Neural crest cell (in vitro differentiated cells): ENCODE measurements at regions not wholly inside any gene's neighbourhood (a gene's known extent, or its start where the extent isn't known, plus 50 kb on each side); places are given as distances from the start of the nearest gene placed in this dataset.

ENCODE experiments used
- DNase-seq: peaks from one replicate; pipeline ENCODE4 v3.0.0; 2021; ENCODE audit warnings: low read depth, mixed read lengths, low spot score
- H3K27ac Mint-ChIP-seq: one replicate; pipeline ENCODE4 v1.8.0; 2021; ENCODE audit warnings: mild to moderate bottlenecking, mixed read lengths; ENCODE audit not compliant: unreplicated experiment
- H3K27me3 Mint-ChIP-seq: 2 replicates; pipeline ENCODE4 v1.8.0; 2021; ENCODE audit warnings: low read depth, mild to moderate bottlenecking, mixed read lengths
- H3K36me3 Mint-ChIP-seq: 2 replicates; pipeline ENCODE4 v1.8.0; 2021; ENCODE audit warnings: low read depth, mild to moderate bottlenecking, mixed read lengths
- H3K4me1 Mint-ChIP-seq: 2 replicates; pipeline ENCODE4 v1.8.0; 2021; ENCODE audit warnings: mixed read lengths
- H3K4me3 Mint-ChIP-seq: one replicate; pipeline ENCODE4 v1.8.0; 2021; ENCODE audit warnings: mild to moderate bottlenecking, mixed read lengths
- H3K9me3 Mint-ChIP-seq: 2 replicates; pipeline ENCODE4 v1.8.0; 2021; ENCODE audit warnings: mixed read lengths
- TF ChIP-seq, protein P1 (sequence below): fragments of 200-600 bp; sonication (generic); conservative IDR thresholded peaks from 2 replicates; pipeline ENCODE4 v1.5.0; 2021; ENCODE audit warnings: antibody characterized with exemption, mild to moderate bottlenecking

DNA sequence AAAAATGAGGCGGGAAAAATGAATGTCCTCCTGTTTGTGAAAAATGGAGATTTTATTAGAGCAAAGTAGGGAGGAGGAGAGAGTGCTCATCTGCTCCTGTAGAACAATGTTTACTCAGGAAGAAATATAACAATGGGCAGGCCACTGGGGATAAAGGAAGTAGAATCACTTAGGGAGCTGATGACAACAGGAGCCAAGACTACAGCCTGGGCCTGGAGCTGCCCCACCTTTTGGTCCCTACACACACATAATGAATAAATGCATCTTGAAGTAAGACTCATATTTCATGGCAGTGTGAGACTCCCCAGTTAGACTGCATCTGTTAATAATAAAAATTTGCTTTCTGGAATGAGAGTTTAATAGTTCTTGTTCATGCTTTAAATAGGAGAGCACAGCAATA lies 1939.8 kb downstream of the EFNA5 start:
- DNase-seq: no peak
- H3K4me1 Mint-ChIP-seq: no peaks in the 10 kb centered on the region
- no peaks in the 10 kb centered on the region for H3K36me3 Mint-ChIP-seq
- H3K9me3 Mint-ChIP-seq: peaks cover 2% of the 10 kb centered on the region
- no peak overlapping the region for H3K27ac Mint-ChIP-seq
- TF ChIP-seq, protein P1, sequence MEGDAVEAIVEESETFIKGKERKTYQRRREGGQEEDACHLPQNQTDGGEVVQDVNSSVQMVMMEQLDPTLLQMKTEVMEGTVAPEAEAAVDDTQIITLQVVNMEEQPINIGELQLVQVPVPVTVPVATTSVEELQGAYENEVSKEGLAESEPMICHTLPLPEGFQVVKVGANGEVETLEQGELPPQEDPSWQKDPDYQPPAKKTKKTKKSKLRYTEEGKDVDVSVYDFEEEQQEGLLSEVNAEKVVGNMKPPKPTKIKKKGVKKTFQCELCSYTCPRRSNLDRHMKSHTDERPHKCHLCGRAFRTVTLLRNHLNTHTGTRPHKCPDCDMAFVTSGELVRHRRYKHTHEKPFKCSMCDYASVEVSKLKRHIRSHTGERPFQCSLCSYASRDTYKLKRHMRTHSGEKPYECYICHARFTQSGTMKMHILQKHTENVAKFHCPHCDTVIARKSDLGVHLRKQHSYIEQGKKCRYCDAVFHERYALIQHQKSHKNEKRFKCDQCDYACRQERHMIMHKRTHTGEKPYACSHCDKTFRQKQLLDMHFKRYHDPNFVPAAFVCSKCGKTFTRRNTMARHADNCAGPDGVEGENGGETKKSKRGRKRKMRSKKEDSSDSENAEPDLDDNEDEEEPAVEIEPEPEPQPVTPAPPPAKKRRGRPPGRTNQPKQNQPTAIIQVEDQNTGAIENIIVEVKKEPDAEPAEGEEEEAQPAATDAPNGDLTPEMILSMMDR: no peak
- H3K27me3 Mint-ChIP-seq: no peaks in the 10 kb centered on the region
- H3K4me3 Mint-ChIP-seq: no peak overlapping the region

DNA sequence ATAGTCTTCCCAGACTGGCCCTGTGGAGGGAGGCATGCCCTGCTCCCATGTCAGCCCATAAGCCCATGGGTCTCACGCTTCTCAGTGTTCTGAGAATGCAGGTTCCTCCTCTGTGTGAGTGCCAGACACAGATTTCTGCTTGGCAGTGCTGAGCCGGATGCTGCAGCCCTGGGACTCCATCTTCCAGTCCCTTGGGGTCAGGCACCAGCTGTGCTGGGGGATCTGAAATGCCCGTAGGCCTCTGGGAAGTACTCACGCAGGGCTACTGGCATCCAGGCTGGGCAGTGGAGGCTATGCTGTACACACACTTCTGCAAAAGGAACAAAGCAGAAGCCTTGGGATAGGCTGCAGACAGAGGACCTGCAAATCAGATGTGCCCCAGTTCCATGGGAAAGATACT lies 1944.6 kb downstream of the EFNA5 start:
- Mint-ChIP-seq H3K27me3 (no peaks in the 10 kb centered on the region), H3K27ac (no peak overlapping the region), H3K9me3 (peaks cover 18% of the 10 kb centered on the region), H3K36me3 (no peaks in the 10 kb centered on the region), H3K4me1 (no peaks in the 10 kb centered on the region), H3K4me3 (no peak overlapping the region)
- DNase-seq: no peak
- TF ChIP-seq, protein P1: no peak

DNA sequence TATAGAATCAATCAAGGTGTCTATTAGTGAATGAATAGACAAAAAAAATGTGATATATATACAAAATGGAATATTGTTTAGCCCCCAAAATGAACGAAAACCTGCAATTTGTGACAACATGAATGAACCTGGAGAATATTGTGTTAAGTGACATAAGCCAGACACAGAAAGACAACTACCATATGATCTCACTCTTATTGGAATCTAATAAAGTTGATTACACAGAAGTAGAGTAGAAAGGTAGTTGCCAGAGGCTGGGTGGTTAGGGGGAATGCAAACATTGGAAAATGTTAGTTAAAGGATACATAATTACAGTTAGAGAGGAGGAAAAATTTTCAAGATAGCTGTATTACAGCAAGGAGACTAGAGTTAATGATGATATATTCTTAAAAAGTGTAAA lies 1962.3 kb downstream of the EFNA5 start:
- Mint-ChIP-seq H3K4me3 (no peak overlapping the region), H3K36me3 (peaks cover 5% of the 10 kb centered on the region), H3K9me3 (peaks cover 12% of the 10 kb centered on the region), H3K27ac (no peak overlapping the region), H3K27me3 (no peaks in the 10 kb centered on the region), H3K4me1 (no peaks in the 10 kb centered on the region)
- TF ChIP-seq, protein P1: no peak
- DNase-seq: no peak

DNA sequence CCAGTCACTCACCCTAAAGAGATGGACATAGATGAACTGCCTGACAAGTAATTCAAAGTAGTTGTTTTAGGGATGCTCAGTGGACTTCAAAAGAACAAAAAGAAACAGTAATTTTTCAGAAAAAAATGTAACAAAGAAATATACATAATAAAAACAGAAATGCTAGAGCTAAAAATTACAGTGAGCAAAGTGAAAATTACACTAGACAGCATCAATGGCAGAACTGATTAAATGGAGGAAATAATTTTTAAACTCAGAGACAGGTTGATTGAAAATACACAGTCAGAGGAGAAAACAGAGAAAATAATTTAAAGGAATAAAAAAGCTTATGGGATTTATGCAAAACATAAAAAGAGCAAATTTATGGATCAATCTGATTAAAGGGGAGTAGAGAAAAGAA lies 1968.4 kb downstream of the EFNA5 start:
- DNase-seq: no peak
- no peak overlapping the region for H3K4me3 Mint-ChIP-seq
- TF ChIP-seq, protein P1: no peak
- no peak overlapping the region for H3K27ac Mint-ChIP-seq
- H3K9me3 Mint-ChIP-seq: peaks cover 18% of the 10 kb centered on the region
- H3K4me1 Mint-ChIP-seq: no peaks in the 10 kb centered on the region
- H3K36me3 Mint-ChIP-seq: peaks cover 10% of the 10 kb centered on the region
- no peaks in the 10 kb centered on the region for H3K27me3 Mint-ChIP-seq

GRCh38 chr5:105696440-105696839 lies 1974.3 kb downstream of the EFNA5 start:
- Mint-ChIP-seq H3K9me3 (peaks cover 9% of the 10 kb centered on the region), H3K4me1 (no peaks in the 10 kb centered on the region), H3K4me3 (no peak overlapping the region), H3K36me3 (no peaks in the 10 kb centered on the region), H3K27ac (no peak overlapping the region), H3K27me3 (no peaks in the 10 kb centered on the region)
- DNase-seq: no peak
- TF ChIP-seq, protein P1: no peak

DNA sequence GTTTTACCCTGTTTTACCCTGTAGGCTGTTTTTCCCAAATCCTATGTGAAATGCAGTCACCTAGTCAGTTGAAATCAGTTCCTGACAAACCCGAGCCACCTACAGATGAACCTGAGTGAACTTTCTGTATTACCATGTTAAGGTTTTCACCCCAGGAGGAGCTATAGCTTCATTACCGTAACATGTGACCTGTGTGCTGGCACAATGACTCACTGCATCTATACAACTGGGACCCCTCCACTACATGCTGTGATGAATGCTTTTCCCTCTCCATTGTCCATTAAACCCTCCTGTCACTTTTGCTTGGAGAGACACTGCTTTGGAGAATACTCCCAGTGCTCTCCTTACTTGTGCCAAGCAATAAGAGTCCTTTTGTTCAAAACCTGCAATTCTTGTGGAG lies 1974.8 kb downstream of the EFNA5 start:
- Mint-ChIP-seq H3K27me3 (no peaks in the 10 kb centered on the region), H3K4me3 (no peak overlapping the region), H3K4me1 (no peaks in the 10 kb centered on the region), H3K36me3 (no peaks in the 10 kb centered on the region), H3K9me3 (peaks cover 7% of the 10 kb centered on the region), H3K27ac (peak overlapping the region; percentile 43)
- DNase-seq: no peak
- TF ChIP-seq, protein P1: no peak
